Activated CD8-positive, alpha-beta memory T cell treated with anti-CD3 and anti-CD28 coated beads for 24 hours (primary cell): ENCODE measurements at regions not wholly inside any gene's neighbourhood (a gene's known extent, or its start where the extent isn't known, plus 50 kb on each side); places are given as distances from the start of the nearest gene placed in this dataset.

Experiments
- DNase-seq: peaks from one replicate; pipeline ENCODE4 v3.0.0-alpha.2; 2020

DNA sequence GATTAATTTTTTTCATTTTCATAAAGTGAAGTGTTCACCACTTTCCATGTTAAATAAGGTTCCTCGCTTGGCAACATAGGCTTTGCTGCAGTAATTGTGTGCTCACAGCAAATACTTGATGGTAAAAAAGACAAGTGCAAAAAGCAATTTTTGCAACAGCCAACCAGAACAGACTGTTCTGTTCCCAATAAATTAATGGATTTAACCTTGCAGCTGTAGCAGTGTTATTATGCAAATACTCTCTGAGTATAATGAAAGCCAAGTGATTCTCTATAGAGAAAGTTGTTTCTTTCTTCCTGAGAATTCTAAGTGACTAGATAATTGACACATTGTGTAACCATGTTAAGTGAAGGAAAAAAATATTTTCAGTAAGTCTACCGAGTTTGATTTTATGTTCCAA, 183.7 kb upstream of the NAALADL2 start:
- DNase-seq, result no peak

GRCh38 chr3:174681784-174682183, 177.3 kb upstream of the NAALADL2 start:
- DNase-seq, result no peak

GRCh38 chr3:174685796-174686195, 173.3 kb upstream of the NAALADL2 start:
- no peak for DNase-seq

DNA sequence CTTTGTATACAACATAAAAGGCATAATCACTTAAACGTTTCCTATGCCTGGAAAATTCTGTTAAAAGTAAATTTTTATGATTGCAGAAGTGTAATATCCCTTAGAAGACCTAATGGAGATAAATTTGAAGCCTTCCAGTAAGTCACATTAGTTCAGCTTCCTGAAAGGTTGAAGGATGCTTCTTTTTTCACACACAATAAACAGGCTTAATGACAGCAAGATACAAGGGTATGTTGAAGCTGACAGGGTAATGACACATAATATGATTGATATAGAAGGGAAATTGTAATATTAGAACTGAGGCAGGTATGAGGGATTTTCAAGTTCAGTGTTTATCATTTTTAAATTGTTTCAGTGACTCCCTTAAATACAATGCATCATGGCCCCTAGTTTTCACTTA, 161.8 kb upstream of the NAALADL2 start:
- DNase-seq, result no peak

DNA sequence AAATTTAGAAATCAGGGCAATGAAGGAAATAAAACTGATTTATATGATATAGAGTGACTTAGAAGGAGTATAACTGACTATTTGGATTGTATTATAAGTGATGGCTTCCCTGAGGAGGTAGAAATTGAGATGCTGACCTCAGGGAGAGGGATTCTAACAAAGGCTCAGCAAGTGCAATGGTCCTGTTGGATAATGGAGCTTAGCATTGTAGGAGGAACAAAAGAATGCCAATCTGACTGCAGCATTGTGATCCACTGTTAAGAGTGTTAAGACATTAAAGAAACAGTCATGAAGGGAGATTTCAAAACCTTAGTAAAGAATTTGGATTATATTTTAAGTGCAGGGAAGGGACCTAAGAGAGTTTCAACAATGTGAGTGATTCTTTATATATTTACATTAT, 158.4 kb upstream of the NAALADL2 start:
- no peak for DNase-seq

- DNase-seq, result no peak
Measured at GRCh38 chr3:174710612-174711011, 148.5 kb upstream of the NAALADL2 start.

DNA sequence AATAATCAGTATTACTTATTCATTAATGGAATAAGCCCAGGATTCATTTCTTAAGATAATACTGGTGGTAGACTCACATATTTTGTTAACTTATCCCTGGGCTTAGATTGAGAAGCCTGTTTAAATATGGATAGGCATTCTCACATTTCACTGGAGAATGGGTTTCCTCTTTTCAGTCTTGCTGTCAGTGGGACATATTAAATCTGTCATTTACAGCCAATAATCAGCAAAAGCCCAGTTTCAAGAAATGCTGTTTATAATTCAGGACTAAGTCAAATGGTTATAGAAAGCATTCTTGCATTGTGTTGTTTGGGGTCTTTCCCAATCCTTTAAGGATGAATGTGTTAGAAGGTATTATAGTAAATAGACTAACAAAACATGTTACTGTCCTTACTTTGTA, 143.7 kb upstream of the NAALADL2 start:
- no peak for DNase-seq

DNA sequence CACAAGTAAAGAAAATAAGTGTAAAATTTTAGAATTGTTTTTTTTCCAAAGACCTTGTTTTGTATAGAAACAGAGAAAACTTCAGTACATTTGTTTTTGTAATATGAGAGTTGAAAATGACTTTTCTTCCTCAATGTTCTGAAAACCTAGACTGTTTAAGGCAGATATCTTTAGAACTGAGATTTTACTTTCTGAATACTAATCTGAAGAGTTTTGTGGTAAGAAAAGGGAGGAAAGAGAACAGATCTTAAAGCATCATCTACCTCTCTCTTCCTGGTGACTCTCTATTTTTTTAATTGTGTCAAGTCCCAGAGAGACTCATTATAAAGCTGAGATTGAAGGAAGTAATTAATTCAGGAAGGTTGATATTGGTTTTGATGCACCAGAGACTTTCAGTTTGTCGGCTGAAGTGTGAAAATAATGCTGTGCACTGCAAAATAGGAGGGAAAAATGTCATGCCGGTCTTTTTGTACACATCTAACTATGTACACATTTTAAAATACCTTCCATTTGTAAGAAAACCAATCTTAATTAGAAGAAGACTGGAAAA, 142.1 kb upstream of the NAALADL2 start:
- no peak for DNase-seq

- DNase-seq, result no peak
Measured at GRCh38 chr3:174720717-174721116, 138.4 kb upstream of the NAALADL2 start.

- DNase-seq, result no peak
Measured at GRCh38 chr3:174725303-174725702, 133.8 kb upstream of the NAALADL2 start.

GRCh38 chr3:174737966-174738365, 121.2 kb upstream of the NAALADL2 start:
- DNase-seq, result no peak

GRCh38 chr3:174749143-174749542, 110.0 kb upstream of the NAALADL2 start:
- no peak for DNase-seq

DNA sequence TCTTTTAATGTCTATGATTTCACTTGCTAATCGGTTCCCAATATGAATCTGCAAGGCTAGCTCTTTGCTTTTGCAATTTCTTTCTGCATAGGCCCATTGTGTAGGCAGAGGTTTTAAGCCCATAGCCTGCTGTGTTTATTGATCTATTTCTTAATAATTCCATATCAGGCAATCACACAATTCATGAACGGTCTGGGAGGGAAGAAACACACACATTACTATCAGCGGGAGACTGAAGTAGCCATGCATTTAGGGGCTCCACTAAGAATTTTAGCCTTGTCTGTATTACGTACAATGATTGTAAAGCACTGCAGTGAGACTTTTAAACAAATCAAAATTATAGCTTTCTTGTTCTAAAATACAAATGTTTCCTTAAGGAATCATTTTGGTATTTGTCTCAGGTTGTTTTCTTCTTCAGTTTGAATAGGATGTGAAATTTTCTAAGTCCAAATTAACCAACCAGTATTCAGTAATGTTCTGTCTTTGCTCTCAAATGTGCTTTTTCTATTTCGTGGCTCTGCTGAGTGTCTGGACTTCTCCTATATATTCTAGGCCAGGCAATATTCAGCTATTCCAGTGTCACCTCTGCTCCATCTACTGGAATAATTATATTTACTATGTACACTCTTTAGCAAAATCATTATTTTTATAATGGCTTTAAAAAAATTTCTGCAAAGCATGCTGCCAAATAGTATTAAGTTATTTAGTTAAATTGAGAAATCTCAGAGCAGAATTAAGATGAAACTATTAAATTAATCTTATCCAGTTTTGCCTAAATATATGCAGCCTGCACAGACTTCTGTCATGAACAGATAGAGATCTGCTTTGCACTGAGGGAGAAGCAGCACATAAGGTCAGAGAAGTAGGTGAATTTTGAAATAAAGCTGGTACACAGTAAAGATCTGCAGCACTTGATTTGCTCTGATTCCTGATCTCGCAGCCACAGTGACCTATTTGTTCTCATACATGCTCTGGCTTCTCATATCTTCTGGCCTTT, 103.0 kb upstream of the NAALADL2 start:
- DNase-seq, result no peak

- no peak for DNase-seq
Measured at GRCh38 chr3:174758943-174759342, 100.2 kb upstream of the NAALADL2 start.

- no peak for DNase-seq
Measured at GRCh38 chr3:174767406-174767805, 91.7 kb upstream of the NAALADL2 start.

DNA sequence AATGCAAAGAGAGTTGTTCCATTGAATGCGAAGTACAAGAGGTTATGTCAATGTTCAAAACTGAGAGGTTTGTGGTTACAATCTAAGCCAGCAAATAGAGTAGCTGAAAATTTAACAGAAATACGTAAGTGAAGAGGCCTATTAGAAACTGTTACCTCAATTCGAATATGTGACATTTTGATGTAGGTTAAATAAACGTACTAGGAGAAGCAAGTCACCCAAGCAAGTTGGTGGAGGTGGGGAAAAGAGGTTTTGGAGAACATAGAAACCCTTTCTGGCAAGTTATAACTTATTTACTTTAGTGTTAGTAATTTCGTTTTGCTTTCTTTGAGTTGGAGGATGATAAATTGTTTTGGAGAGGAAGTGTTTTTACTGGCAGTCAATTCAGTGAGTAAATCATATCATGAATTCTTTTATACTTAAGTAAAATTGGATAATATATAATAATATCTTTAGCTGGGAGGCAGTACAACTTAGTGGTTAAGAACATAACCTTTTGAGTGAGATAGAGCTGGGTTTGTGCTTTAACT, 91.2 kb upstream of the NAALADL2 start:
- no peak for DNase-seq

DNA sequence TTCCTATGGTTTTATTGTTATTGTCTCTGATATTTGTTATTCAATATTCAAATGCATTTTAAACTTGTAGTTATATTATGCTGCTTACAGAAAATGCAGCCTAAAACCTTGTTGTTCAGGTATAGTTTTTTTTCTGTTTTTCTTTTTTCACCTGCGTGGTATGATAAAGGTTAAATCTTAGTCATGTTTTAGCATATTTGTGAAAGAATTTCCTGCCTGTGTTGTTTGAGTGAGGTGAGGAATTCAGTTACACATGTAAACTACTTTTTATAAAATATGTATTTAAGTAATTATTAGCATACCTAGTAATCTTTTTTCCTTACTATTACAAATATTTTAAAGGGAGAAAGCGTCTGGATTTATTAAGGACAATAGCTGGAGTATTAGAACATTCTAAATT, 90.0 kb upstream of the NAALADL2 start:
- DNase-seq, result no peak

DNA sequence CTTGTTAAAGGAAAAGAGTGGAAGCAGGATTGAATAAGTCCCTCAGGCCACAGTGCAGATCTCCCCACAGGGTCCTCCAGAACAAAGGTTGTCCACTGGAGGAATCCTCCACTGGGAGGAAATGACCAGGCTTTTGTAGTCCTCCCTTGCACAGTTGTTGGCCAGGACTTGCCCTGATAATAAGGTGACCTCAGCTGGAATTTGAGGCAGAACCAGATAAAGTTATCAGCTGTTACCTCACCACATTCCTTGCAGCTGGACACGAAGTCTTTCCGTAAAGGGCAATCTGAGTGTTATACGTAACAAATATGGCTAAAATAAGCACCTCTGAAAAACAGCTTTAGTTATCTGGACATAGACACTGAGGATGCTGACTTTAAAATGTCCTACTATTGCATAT, 83.5 kb upstream of the NAALADL2 start:
- no peak for DNase-seq

DNA sequence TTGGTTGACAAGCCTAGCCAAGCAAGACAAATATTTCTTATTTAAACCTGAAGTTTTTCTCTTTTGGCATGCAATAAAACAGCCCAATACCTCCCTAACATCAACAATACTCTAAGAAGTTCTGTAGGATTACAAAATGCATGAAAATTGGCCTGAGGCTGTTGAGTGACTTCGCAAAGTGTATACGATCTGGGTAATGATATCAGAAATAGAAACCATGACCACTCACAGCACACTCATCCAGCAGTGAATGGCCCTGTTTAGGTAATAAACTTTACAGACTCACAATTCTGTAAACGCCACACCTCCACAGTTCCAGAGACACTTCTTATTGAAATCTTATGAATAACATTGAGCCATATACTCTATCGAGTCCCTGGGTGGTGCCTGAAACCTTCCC, 83.0 kb upstream of the NAALADL2 start:
- no peak for DNase-seq

DNA sequence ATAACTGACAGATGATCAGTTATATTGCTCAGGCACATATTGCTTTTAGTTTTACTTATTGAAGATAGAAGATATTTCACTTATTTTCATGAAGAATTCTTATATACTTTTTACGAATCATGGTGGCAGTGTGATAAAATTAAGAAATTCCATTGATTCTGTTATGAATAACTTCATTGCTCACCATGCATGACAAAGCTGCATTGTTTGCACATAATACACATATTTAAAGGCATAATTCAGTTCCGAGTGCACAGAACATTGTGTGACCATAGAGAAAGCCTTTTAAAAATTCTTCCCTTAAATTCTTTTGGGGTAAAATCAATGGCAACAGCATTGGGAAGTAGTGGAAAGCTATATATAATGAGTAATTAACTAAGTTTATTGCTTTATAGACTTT, 82.5 kb upstream of the NAALADL2 start:
- no peak for DNase-seq

GRCh38 chr3:174777813-174778212, 81.3 kb upstream of the NAALADL2 start:
- DNase-seq, result no peak

- DNase-seq, result no peak
Measured at GRCh38 chr3:174783502-174783901, 75.6 kb upstream of the NAALADL2 start.

- no peak for DNase-seq
Measured at GRCh38 chr3:174784206-174784934, 74.8 kb upstream of the NAALADL2 start.

- no peak for DNase-seq
Measured at GRCh38 chr3:174786825-174787224, 72.3 kb upstream of the NAALADL2 start.
